Uterus (tissue), 3 donors: ENCODE measurements at regions not wholly inside any gene's neighbourhood (a gene's known extent, or its start where the extent isn't known, plus 50 kb on each side); places are given as distances from the start of the nearest gene placed in this dataset.

Source experiments
- DNase-seq, 2 donors: peaks; one replicate each; pipeline ENCODE4 v3.0.0-alpha.2; 2019 to 2020
- H3K27ac ChIP-seq, 2 donors: fragments of 200-600 bp; sonication (generic); 1 replicate in 1 of 2; 2 replicates in 1 of 2; pipeline ENCODE4 v1.5.1; 2016 to 2018
- H3K27me3 ChIP-seq, 2 donors: fragments of 200-600 bp; sonication (generic); one replicate each; pipeline ENCODE4 v1.5.1; 2018 to 2019; ENCODE audit warnings: control low read depth in 1 of 2
- H3K36me3 ChIP-seq, 2 donors: fragments of 200-600 bp; sonication (generic); one replicate each; pipeline ENCODE4 v1.5.1; 2019; ENCODE audit warnings: control low read depth in 1 of 2
- H3K4me1 ChIP-seq, 2 donors: fragments of 200-600 bp; sonication (generic); one replicate each; pipeline ENCODE4 v1.5.1; 2018 to 2019; ENCODE audit warnings: control low read depth in 1 of 2
- H3K4me3 ChIP-seq, 2 donors: fragments of 200-600 bp; sonication (generic); 1 replicate in 1 of 2; 2 replicates in 1 of 2; pipeline ENCODE4 v1.5.1; 2018 to 2019; ENCODE audit warnings: mild to moderate bottlenecking in 1 of 2
- H3K9me3 ChIP-seq, 2 donors: fragments of 200-600 bp; sonication (generic); one replicate each; pipeline ENCODE4 v1.5.1; 2019; ENCODE audit warnings: control low read depth in 1 of 2
- CTCF ChIP-seq, 4 experiments: fragments of 200-600 bp in 2 of 4; fragments of 450-650 bp in 2 of 4; sonication (generic) in 2 of 4; IDR thresholded peaks; one replicate each; pipeline ENCODE4 v1.5.1; 2016 to 2019; ENCODE audit warnings: antibody characterized with exemption in 4 of 4, mild to moderate bottlenecking in 2 of 4, moderate library complexity in 1 of 4
- POLR2A ChIP-seq, 2 donors: fragments of 450-650 bp; IDR thresholded peaks; one replicate each; pipeline ENCODE4 v1.6.1; 2016; ENCODE audit warnings: antibody characterized with exemption in 2 of 2, mild to moderate bottlenecking in 1 of 2, moderate library complexity in 1 of 2
- intact Hi-C: fragments of 100-400 bp; cut with DNase I; formaldehyde crosslinking; loops from one replicate; pipeline ENCODE4 v1.15.1; 2023; ENCODE audit warnings: low total_unique reads
- donor health status: DM: yes; HTN: yes; CAD: no.

- Histone ChIP-seq H3K4me3 (no peak overlapping the region), H3K27me3 (no peaks in the 10 kb centered on the region), H3K4me1 (no peaks in the 10 kb centered on the region), H3K27ac (no peak overlapping the region), H3K36me3 (no peaks in the 10 kb centered on the region), H3K9me3 (peaks cover 0 to 4% of the 10 kb centered on the region in 2 donors)
- intact Hi-C loops: no loop called here
- TF ChIP-seq CTCF (IDR thresholded peaks at IDR 0.05): no peak
- TF ChIP-seq POLR2A (IDR thresholded peaks at IDR 0.05): no peak
- DNase-seq: no peak
Measured at GRCh38 chr2:128729051-128729450, 410.4 kb upstream of the HS6ST1 start.

GRCh38 chr2:128731994-128732650 lies 413.5 kb upstream of the HS6ST1 start:
- no peaks in the 10 kb centered on the region for H3K36me3 ChIP-seq
- DNase-seq: no peak
- no peaks in the 10 kb centered on the region for H3K4me1 ChIP-seq
- peaks cover 0 to 4% of the 10 kb centered on the region in 2 donors for H3K9me3 ChIP-seq
- intact Hi-C loops: no loop called here
- no peaks in the 10 kb centered on the region for H3K27me3 ChIP-seq
- TF ChIP-seq CTCF (IDR thresholded peaks at IDR 0.05) (no peak), POLR2A (IDR thresholded peaks at IDR 0.05) (no peak)
- no peak overlapping the region for H3K4me3 ChIP-seq
- H3K27ac ChIP-seq: no peak overlapping the region

GRCh38 chr2:128732976-128733431 lies 414.3 kb upstream of the HS6ST1 start:
- TF ChIP-seq CTCF (IDR thresholded peaks at IDR 0.05) (no peak), POLR2A (IDR thresholded peaks at IDR 0.05) (no peak)
- Histone ChIP-seq H3K36me3 (no peaks in the 10 kb centered on the region), H3K27me3 (no peaks in the 10 kb centered on the region), H3K9me3 (peaks cover 0 to 4% of the 10 kb centered on the region in 2 donors), H3K27ac (no peak overlapping the region), H3K4me1 (no peaks in the 10 kb centered on the region), H3K4me3 (no peak overlapping the region)
- DNase-seq: no peak
- intact Hi-C loops: no loop called here

GRCh38 chr2:128733450-128733849 lies 414.8 kb upstream of the HS6ST1 start:
- intact Hi-C loops: no loop called here
- TF ChIP-seq POLR2A (IDR thresholded peaks at IDR 0.05) (no peak), CTCF (IDR thresholded peaks at IDR 0.05) (no peak)
- no peak for DNase-seq
- Histone ChIP-seq H3K9me3 (peaks cover 0 to 4% of the 10 kb centered on the region in 2 donors), H3K4me3 (no peak overlapping the region), H3K4me1 (no peaks in the 10 kb centered on the region), H3K27ac (no peak overlapping the region), H3K36me3 (no peaks in the 10 kb centered on the region), H3K27me3 (no peaks in the 10 kb centered on the region)

GRCh38 chr2:128734521-128735295 lies 416.0 kb upstream of the HS6ST1 start:
- Histone ChIP-seq H3K4me1 (no peaks in the 10 kb centered on the region), H3K27me3 (no peaks in the 10 kb centered on the region), H3K4me3 (no peak overlapping the region), H3K9me3 (no peaks in the 10 kb centered on the region), H3K27ac (no peak overlapping the region), H3K36me3 (no peaks in the 10 kb centered on the region)
- no peak for DNase-seq
- TF ChIP-seq POLR2A (IDR thresholded peaks at IDR 0.05): no peak
- no peak for TF ChIP-seq CTCF (IDR thresholded peaks at IDR 0.05)
- intact Hi-C loops: no loop called here
